Stimulated activated naive CD4-positive, alpha-beta T cell treated with Interleukin-2 at 50 U/mL for 16 hours (primary cell): ENCODE measurements at regions not wholly inside any gene's neighbourhood (a gene's known extent, or its start where the extent isn't known, plus 50 kb on each side); places are given as distances from the start of the nearest gene placed in this dataset.
"Not testable (repeated sequence)": the region's sequence is repeated elsewhere in the genome, so short reads cannot be mapped to it uniquely, and the experiment has no call there.

Experiments used
- DNase-seq: peaks from one replicate; lab custom pipeline; 2025; lab: John Stamatoyannopoulos, UW

GRCh38 chr15:79608066-79608864 lies 176.1 kb downstream of the MINAR1 start:
- no peak for DNase-seq

- DNase-seq, result no peak
Measured at GRCh38 chr15:79609506-79609905, 177.4 kb downstream of the MINAR1 start.

GRCh38 chr15:79610021-79610420 lies 177.9 kb downstream of the MINAR1 start:
- no peak for DNase-seq

- no peak for DNase-seq
Measured at GRCh38 chr15:79615754-79616153, 183.6 kb downstream of the MINAR1 start.

GRCh38 chr15:79617071-79617470 lies 184.9 kb downstream of the MINAR1 start:
- DNase-seq, result no peak

GRCh38 chr15:79620112-79620857 lies 188.1 kb downstream of the MINAR1 start:
- DNase-seq, result no peak

GRCh38 chr15:79621805-79622204 lies 189.7 kb downstream of the MINAR1 start:
- not testable (repeated sequence) for DNase-seq

GRCh38 chr15:79623488-79623887 lies 191.4 kb downstream of the MINAR1 start:
- no peak for DNase-seq

- no peak for DNase-seq
Measured at GRCh38 chr15:79629687-79630086, 197.6 kb downstream of the MINAR1 start.

- no peak for DNase-seq
Measured at GRCh38 chr15:79632457-79632856, 200.3 kb downstream of the MINAR1 start.

- no peak for DNase-seq
Measured at GRCh38 chr15:79635149-79635771, 203.1 kb downstream of the MINAR1 start.

GRCh38 chr15:79635897-79636561 lies 203.9 kb downstream of the MINAR1 start:
- no peak for DNase-seq

GRCh38 chr15:79640206-79640605 lies 208.1 kb downstream of the MINAR1 start:
- DNase-seq, result no peak

GRCh38 chr15:79641841-79642240 lies 209.7 kb downstream of the MINAR1 start:
- DNase-seq, result no peak

- DNase-seq, result no peak
Measured at GRCh38 chr15:79643393-79643792, 211.3 kb downstream of the MINAR1 start.

- no peak for DNase-seq
Measured at GRCh38 chr15:79644091-79644490, 212.0 kb downstream of the MINAR1 start.

GRCh38 chr15:79652972-79653371 lies 220.8 kb downstream of the MINAR1 start:
- DNase-seq, result not testable (repeated sequence)

GRCh38 chr15:79653533-79653932 lies 221.4 kb downstream of the MINAR1 start:
- DNase-seq, result no peak

GRCh38 chr15:79656151-79657000 lies 224.2 kb downstream of the MINAR1 start:
- no peak for DNase-seq

GRCh38 chr15:79657722-79658121 lies 225.6 kb downstream of the MINAR1 start:
- DNase-seq, result no peak

- no peak for DNase-seq
Measured at GRCh38 chr15:79659691-79660090, 227.6 kb downstream of the MINAR1 start.
